BE2C (cell line): ENCODE measurements at regions not wholly inside any gene's neighbourhood (a gene's known extent, or its start where the extent isn't known, plus 50 kb on each side); places are given as distances from the start of the nearest gene placed in this dataset.
"Not testable (repeated sequence)": the region's sequence is repeated elsewhere in the genome, so short reads cannot be mapped to it uniquely, and the experiment has no call there.

Source experiments
- DNase-seq: peaks from one replicate; pipeline ENCODE4 v3.0.0-alpha.2; 2020
- H3K27me3 ChIP-seq: fragments of 250-450 bp; sonication (Bioruptor Pico); 2 replicates; pipeline ENCODE4 v1.5.1; 2020; ENCODE audit warnings: mild to moderate bottlenecking
- H3K36me3 ChIP-seq: fragments of 250-450 bp; sonication (Bioruptor Pico); 2 replicates; pipeline ENCODE4 v1.5.1; 2020; ENCODE audit warnings: mild to moderate bottlenecking
- H3K4me1 ChIP-seq: fragments of 250-450 bp; sonication (Bioruptor Pico); 2 replicates; pipeline ENCODE4 v1.5.1; 2020
- H3K4me3 ChIP-seq: 2 replicates; pipeline ENCODE4 v1.5.1; 2011; ENCODE audit warnings: low read depth, low read length
- H3K9me3 ChIP-seq: fragments of 250-450 bp; sonication (Bioruptor Pico); 2 replicates; pipeline ENCODE4 v1.5.1; 2020
- TF ChIP-seq, protein P1 (sequence below): IDR thresholded peaks from 2 replicates; pipeline ENCODE4 v1.5.1; 2012; ENCODE audit warnings: mild to moderate bottlenecking, low read depth, low read length

DNA sequence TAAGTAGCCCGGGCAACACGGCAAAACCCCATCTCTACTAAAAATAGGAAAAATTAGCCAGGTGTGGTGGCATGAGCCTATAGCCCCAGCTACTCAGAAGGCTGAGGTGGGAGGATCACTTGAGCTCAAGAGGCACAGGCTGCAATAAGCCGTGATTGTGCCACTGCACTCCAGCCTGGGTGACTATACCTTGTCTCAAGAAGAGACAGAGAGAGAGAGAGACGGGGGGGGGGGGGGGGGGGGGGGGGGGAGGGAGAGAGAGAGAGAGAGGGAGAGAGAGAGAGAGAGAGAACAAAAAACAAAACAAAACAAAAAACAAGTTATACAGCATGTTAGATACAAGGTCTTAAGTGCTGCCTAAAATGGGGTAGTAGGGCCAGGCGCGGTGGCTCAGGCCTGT, 77.8 kb upstream of the ZNF281 start:
- H3K4me1 ChIP-seq: no peaks in the 10 kb centered on the region
- no peak for DNase-seq
- H3K27me3 ChIP-seq: no peaks in the 10 kb centered on the region
- TF ChIP-seq, protein P1, sequence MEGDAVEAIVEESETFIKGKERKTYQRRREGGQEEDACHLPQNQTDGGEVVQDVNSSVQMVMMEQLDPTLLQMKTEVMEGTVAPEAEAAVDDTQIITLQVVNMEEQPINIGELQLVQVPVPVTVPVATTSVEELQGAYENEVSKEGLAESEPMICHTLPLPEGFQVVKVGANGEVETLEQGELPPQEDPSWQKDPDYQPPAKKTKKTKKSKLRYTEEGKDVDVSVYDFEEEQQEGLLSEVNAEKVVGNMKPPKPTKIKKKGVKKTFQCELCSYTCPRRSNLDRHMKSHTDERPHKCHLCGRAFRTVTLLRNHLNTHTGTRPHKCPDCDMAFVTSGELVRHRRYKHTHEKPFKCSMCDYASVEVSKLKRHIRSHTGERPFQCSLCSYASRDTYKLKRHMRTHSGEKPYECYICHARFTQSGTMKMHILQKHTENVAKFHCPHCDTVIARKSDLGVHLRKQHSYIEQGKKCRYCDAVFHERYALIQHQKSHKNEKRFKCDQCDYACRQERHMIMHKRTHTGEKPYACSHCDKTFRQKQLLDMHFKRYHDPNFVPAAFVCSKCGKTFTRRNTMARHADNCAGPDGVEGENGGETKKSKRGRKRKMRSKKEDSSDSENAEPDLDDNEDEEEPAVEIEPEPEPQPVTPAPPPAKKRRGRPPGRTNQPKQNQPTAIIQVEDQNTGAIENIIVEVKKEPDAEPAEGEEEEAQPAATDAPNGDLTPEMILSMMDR: no peak
- no peaks in the 10 kb centered on the region for H3K36me3 ChIP-seq
- no peak overlapping the region for H3K4me3 ChIP-seq
- H3K9me3 ChIP-seq: no peaks in the 10 kb centered on the region

DNA sequence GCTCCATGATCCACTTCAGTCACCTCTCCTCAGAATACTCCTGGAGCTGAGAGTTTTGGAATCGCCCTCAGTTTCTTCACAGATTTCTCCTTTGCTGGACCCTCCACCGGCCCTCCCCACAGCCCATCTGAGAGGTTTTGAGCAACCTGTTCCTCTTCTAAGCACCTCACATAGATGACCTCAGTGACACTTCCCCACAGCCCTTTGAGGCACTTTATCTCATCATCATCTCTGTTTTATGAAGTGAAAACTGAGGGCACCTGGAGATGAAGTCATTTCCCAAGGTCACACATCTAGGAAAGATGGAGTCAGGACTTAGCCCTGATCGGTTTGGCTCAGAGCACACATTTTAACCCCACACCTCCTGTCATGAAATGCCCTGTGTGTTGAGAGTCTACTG, 76.8 kb upstream of the ZNF281 start:
- Histone ChIP-seq H3K4me3 (no peak overlapping the region), H3K27me3 (no peaks in the 10 kb centered on the region), H3K4me1 (no peaks in the 10 kb centered on the region), H3K36me3 (no peaks in the 10 kb centered on the region), H3K9me3 (no peaks in the 10 kb centered on the region)
- DNase-seq: no peak
- TF ChIP-seq, protein P1: no peak

DNA sequence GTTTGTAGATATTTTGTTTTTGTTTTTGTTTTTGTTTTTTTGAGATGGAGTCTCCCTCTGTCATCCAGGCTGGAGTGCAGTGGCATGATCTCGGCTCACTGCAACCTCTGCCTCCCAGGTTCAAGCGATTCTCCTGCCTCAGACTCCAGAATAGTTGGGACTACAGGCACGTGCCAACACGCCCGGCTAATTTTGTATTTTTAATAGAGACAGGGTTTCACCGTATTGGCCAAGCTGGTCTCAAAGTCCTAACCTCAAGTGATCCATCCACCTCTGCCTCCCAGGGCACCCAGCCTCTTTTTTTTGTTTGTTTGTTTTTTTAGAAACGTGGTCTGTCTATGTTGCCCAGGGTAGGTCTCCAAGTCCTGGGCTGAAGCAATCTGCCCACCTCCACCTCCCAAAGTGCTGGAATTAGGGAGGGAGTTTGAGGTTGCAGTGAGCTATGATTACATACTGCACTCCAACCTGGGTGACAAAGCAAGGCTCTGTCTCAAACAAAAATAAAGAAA, 74.7 kb upstream of the ZNF281 start:
- not testable (repeated sequence) for DNase-seq

DNA sequence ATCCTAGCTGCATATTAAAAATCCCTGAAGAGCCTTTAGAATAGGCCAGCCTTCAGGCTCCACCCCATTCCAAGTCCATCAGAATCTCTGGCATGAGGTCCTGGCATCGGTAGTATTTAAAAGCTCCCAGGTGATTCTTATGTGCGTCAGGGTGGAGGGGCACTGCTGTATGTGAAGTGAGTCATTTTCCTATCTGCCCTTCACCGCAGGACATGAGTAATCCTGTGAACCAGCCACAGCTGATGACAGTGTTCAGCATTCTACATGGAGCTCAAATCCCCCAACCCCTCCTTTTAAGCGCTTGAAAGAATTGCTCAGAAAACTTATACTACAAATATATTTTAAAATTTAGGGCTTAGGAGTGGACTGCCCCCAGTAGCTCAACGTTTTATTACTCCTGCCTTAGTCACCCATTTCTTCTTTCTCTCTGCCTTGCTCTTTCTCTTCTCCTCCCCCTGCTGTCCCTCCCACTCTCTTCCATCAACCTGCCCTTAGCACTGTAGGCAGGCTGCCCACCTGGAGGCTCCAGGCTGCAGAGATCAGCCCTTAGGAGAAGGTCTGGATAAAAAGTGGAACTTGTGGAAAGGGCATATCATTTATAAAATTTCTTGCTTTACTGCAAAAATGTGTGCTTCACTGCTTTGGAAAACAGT, 73.8 kb upstream of the ZNF281 start:
- TF ChIP-seq, protein P1: no peak
- Histone ChIP-seq H3K9me3 (no peaks in the 10 kb centered on the region), H3K36me3 (no peaks in the 10 kb centered on the region), H3K27me3 (no peaks in the 10 kb centered on the region), H3K4me3 (no peak overlapping the region), H3K4me1 (no peaks in the 10 kb centered on the region)
- no peak for DNase-seq

More for the DNA sequence above, 74.7 kb upstream of the ZNF281 start:
- H3K27me3 ChIP-seq, H3K4me1 ChIP-seq, H3K36me3 ChIP-seq, H3K9me3 ChIP-seq, H3K4me3 ChIP-seq: not testable (repeated sequence)

DNA sequence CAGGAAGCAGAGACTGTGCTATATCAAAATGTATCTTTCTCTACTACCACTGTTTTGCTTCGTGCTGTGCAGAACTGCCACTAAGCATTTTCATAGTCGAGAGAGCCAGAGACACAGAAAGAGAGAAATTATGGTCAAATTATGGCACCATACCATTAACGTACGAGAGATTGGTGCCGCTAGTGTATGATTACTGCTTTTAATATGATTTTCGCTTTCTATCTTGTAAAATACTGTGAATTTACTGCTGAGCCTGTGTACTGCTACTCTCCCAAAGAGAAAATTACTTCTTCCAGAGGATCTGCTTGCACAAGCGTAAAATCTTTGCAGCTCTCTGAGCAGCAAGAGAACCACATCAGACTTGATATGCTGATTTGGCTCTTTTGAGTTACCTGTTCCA, 71.1 kb upstream of the ZNF281 start:
- Histone ChIP-seq H3K27me3 (no peaks in the 10 kb centered on the region), H3K36me3 (no peaks in the 10 kb centered on the region), H3K9me3 (no peaks in the 10 kb centered on the region), H3K4me1 (no peaks in the 10 kb centered on the region), H3K4me3 (no peak overlapping the region)
- TF ChIP-seq, protein P1: no peak
- no peak for DNase-seq

DNA sequence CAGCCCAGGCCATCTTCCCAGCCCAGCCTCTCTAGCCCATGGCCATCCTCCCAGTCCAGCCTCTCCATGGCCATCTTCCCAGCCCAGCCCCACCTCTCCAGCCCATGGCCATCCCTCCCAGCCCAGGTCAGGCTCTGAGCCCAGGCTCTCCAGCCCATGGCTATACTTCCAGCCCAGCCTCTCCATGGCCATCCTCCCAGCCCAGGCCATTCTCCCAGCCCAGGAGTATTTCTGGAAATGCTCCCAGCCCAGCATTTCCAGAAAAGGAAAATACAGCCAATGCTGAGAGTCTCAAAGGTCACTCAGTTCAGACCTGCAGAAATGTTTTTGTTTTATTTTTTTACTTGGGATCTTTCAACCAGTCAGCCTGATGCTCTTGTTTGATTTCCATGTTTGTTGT, 70.0 kb upstream of the ZNF281 start:
- Histone ChIP-seq H3K4me1 (peaks cover 8% of the 10 kb centered on the region), H3K36me3 (no peaks in the 10 kb centered on the region), H3K27me3 (no peaks in the 10 kb centered on the region), H3K4me3 (no peak overlapping the region), H3K9me3 (no peaks in the 10 kb centered on the region)
- TF ChIP-seq, protein P1: no peak
- DNase-seq: no peak
